ENCODE measurements at regions not wholly inside any gene's neighbourhood (a gene's known extent, or its start where the extent isn't known, plus 50 kb on each side); places are given as distances from the start of the nearest gene placed in this dataset.

DNA sequence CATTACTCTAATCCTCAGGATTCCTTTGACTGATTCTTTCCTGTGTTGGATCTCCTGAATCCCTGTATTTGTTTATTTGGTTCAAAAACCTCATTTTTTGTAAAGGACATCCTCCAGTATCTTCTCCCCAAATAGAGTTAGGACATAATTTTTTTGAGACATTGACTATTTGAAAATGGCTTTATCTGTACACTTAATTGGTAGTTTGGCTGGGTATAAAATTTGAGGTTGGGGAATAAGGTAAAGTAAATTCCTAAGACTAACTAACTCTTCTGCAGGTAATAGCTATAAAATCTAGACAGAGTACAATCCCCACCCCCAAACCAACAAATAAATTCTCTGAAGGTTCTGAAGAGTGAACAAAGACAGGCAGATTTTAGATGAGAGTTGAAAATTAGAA, 114.4 kb downstream of the CTTN start:
- no peak overlapping the region for H3K4me3 ChIP-seq (replicated peaks in 1 of 3; ENCODE audit: insufficient read depth in 1 of 3, low read depth in 2 of 3, low read length in 3 of 3)
- no peaks in the 10 kb centered on the region for H3K79me2 ChIP-seq (ENCODE audit: insufficient read depth, low read length)
- H3K27ac ChIP-seq (ENCODE audit: extremely low read length, insufficient read depth, low read length) = no peak overlapping the region
- FAIRE-seq (no peak), ATAC-seq (no peak), DNase-seq (ENCODE audit: low spot score) (no peak)
- in situ Hi-C loops (cut with HindIII; ENCODE audit: extremely low pct_ligation_motif_present, low pct_unique_long_range_greater_than_20kb) = no loop called here
- ChIA-PET CTCF (ENCODE audit: low intra/inter-chr PET ratio, low total read pairs) (no interaction called here), POLR2A (no interaction called here)
- H2AFZ ChIP-seq (ENCODE audit: low read length) = no peak overlapping the region
- H3K36me3 ChIP-seq (replicated peaks in 1 of 2; ENCODE audit: control insufficient read depth in 1 of 2, insufficient read depth in 2 of 2, low read length in 2 of 2) = 0 out of 5 replicates have a peak, but pooled peaks cover 0 to 1% of the 10 kb centered on the region in 2 experiments
- no peak overlapping the region for H3K9ac ChIP-seq (ENCODE audit: insufficient read depth, low read depth, low read length)
- 0 out of 2 replicates have a peak, but pooled peaks cover 8% of the 10 kb centered on the region for H4K20me1 ChIP-seq (ENCODE audit: insufficient read depth, low read length)
- H3K4me1 ChIP-seq (ENCODE audit: insufficient read depth, low read length) = no peaks in the 10 kb centered on the region
- H3K27me3 ChIP-seq (ENCODE audit: control insufficient read depth in 1 of 2, insufficient read depth in 2 of 2, low read length in 2 of 2) = no peaks in the 10 kb centered on the region
- no TSS peak for BruUV-seq (replicated peaks)
- intact Hi-C loops (cut with micrococcal nuclease; ENCODE audit: unreplicated experiment) = no loop called here
- TF ChIP-seq ZFP1 (CRISPR knock-in tag; IDR thresholded peaks at IDR 0.05) = peak; percentile 95
- no peak for TF ChIP-seq XRCC5 (optimal IDR thresholded peaks at IDR 0.05; ENCODE audit: low read length)
- TF ChIP-seq ZNF790 (CRISPR knock-in tag; IDR thresholded peaks at IDR 0.05; ENCODE audit: borderline replicate concordance) = no peak
- H3K9me3 ChIP-seq (ENCODE audit: low read length) = peaks cover 21% of the 10 kb centered on the region
- H3K4me2 ChIP-seq (ENCODE audit: low read depth, low read length) = no peak overlapping the region

- no peak overlapping the region for H2AFZ ChIP-seq (ENCODE audit: low read length)
- no peak for FAIRE-seq
- ChIA-PET POLR2A (no interaction called here), CTCF (ENCODE audit: low intra/inter-chr PET ratio, low total read pairs) (no interaction called here)
- intact Hi-C loops (cut with micrococcal nuclease; ENCODE audit: unreplicated experiment) (no loop called here), in situ Hi-C loops (cut with HindIII; ENCODE audit: extremely low pct_ligation_motif_present, low pct_unique_long_range_greater_than_20kb) (no loop called here)
- H3K36me3 ChIP-seq (replicated peaks in 1 of 2; ENCODE audit: control insufficient read depth in 1 of 2, insufficient read depth in 2 of 2, low read length in 2 of 2) = no peaks in the 10 kb centered on the region
- peaks cover 20% of the 10 kb centered on the region for H3K9me3 ChIP-seq (ENCODE audit: low read length)
- no peak for DNase-seq (ENCODE audit: low spot score)
- TF ChIP-seq, protein P1, sequence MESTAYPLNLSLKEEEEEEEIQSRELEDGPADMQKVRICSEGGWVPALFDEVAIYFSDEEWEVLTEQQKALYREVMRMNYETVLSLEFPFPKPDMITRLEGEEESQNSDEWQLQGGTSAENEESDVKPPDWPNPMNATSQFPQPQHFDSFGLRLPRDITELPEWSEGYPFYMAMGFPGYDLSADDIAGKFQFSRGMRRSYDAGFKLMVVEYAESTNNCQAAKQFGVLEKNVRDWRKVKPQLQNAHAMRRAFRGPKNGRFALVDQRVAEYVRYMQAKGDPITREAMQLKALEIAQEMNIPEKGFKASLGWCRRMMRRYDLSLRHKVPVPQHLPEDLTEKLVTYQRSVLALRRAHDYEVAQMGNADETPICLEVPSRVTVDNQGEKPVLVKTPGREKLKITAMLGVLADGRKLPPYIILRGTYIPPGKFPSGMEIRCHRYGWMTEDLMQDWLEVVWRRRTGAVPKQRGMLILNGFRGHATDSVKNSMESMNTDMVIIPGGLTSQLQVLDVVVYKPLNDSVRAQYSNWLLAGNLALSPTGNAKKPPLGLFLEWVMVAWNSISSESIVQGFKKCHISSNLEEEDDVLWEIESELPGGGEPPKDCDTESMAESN (CRISPR knock-in tag; conservative IDR thresholded peaks at IDR 0.05) = no peak
- TF ChIP-seq ZGPAT (CRISPR knock-in tag; IDR thresholded peaks at IDR 0.05) (no peak), NFATC3 (CRISPR knock-in tag; IDR thresholded peaks at IDR 0.05) (no peak), ZNF563 (CRISPR knock-in tag; IDR thresholded peaks at IDR 0.05) (no peak)
- no peaks in the 10 kb centered on the region for H3K27me3 ChIP-seq (ENCODE audit: control insufficient read depth in 1 of 2, insufficient read depth in 2 of 2, low read length in 2 of 2)
- no peak overlapping the region for H3K27ac ChIP-seq (ENCODE audit: extremely low read length, insufficient read depth, low read length)
- no TSS peak for BruUV-seq (replicated peaks)
- no peaks in the 10 kb centered on the region for H3K4me1 ChIP-seq (ENCODE audit: insufficient read depth, low read length)
- no peak overlapping the region for H3K9ac ChIP-seq (ENCODE audit: insufficient read depth, low read depth, low read length)
- no peak overlapping the region for H3K4me3 ChIP-seq (replicated peaks in 1 of 3; ENCODE audit: insufficient read depth in 1 of 3, low read depth in 2 of 3, low read length in 3 of 3)
- no peaks in the 10 kb centered on the region for H3K79me2 ChIP-seq (ENCODE audit: insufficient read depth, low read length)
- WGBS (ENCODE audit: low lambda C conversion rate) = 93% methylated on average over 7 of the region's 7 CpGs
- no peaks in the 10 kb centered on the region for H4K20me1 ChIP-seq (ENCODE audit: insufficient read depth, low read length)
- no peak overlapping the region for H3K4me2 ChIP-seq (ENCODE audit: low read depth, low read length)
- no peak for ATAC-seq
Observed at GRCh38 chr11:70517203-70517602, 118.9 kb downstream of the CTTN start.
